ENCODE measurements at regions not wholly inside any gene's neighbourhood (a gene's known extent, or its start where the extent isn't known, plus 50 kb on each side); places are given as distances from the start of the nearest gene placed in this dataset.

GRCh38 chr12:84787253-84787652, 125.3 kb downstream of the SLC6A15 start:
- ChIA-PET POLR2A (no interaction called here), CTCF (interaction anchor here (0.6 kb wide), 1 partner anchor 13 kb away, joined by 3 read pairs; no protein-coding TSS in a partner anchor)
- H3K4me3 Mint-ChIP-seq (ENCODE audit: unreplicated experiment): no peak overlapping the region
- peaks cover 6% of the 10 kb centered on the region for H3K4me1 Mint-ChIP-seq (ENCODE audit: insufficient read depth, unreplicated experiment)
- intact Hi-C loops (cut with micrococcal nuclease): no loop called here
- no peak overlapping the region for H3K27ac Mint-ChIP-seq (ENCODE audit: low read depth, unreplicated experiment)
- H3K9me3 Mint-ChIP-seq (ENCODE audit: unreplicated experiment): no peaks in the 10 kb centered on the region
- BruUV-seq (replicated peaks): no TSS peak
- no peaks in the 10 kb centered on the region for H3K27me3 Mint-ChIP-seq (ENCODE audit: insufficient read depth, unreplicated experiment)
- DNase-seq (ENCODE audit: unreplicated experiment): no peak
- TF ChIP-seq, protein P1, sequence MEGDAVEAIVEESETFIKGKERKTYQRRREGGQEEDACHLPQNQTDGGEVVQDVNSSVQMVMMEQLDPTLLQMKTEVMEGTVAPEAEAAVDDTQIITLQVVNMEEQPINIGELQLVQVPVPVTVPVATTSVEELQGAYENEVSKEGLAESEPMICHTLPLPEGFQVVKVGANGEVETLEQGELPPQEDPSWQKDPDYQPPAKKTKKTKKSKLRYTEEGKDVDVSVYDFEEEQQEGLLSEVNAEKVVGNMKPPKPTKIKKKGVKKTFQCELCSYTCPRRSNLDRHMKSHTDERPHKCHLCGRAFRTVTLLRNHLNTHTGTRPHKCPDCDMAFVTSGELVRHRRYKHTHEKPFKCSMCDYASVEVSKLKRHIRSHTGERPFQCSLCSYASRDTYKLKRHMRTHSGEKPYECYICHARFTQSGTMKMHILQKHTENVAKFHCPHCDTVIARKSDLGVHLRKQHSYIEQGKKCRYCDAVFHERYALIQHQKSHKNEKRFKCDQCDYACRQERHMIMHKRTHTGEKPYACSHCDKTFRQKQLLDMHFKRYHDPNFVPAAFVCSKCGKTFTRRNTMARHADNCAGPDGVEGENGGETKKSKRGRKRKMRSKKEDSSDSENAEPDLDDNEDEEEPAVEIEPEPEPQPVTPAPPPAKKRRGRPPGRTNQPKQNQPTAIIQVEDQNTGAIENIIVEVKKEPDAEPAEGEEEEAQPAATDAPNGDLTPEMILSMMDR (IDR thresholded peaks at IDR 0.05; ENCODE audit: unreplicated experiment): no peak
- H3K36me3 Mint-ChIP-seq (ENCODE audit: insufficient read depth, unreplicated experiment): no peaks in the 10 kb centered on the region

DNA sequence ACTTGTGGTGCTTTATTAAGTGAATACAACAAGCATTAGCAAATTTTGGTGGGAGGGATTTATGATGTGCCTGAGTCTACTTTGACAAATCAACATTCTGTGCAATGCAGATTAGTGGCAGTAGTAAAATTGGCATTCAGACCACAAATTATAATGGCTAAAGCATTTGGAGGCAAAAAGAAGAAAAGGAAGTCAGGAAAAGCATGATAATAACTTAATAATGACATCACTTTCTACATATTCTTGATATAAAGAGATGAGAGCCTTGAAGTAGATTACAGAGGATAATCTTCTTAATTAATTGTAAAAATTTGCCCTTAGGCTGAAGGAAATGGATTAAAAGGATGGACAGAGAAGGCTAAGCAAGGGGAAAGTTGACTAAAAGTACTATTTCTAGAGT, 126.0 kb downstream of the SLC6A15 start:
- ChIA-PET CTCF (no interaction called here), POLR2A (no interaction called here)
- no TSS peak for BruUV-seq (replicated peaks)
- TF ChIP-seq, protein P1 (IDR thresholded peaks at IDR 0.05; ENCODE audit: unreplicated experiment): no peak
- no peak for DNase-seq (ENCODE audit: unreplicated experiment)
- no peak overlapping the region for H3K27ac Mint-ChIP-seq (ENCODE audit: low read depth, unreplicated experiment)
- no peaks in the 10 kb centered on the region for H3K27me3 Mint-ChIP-seq (ENCODE audit: insufficient read depth, unreplicated experiment)
- H3K9me3 Mint-ChIP-seq (ENCODE audit: unreplicated experiment): no peaks in the 10 kb centered on the region
- H3K36me3 Mint-ChIP-seq (ENCODE audit: insufficient read depth, unreplicated experiment): no peaks in the 10 kb centered on the region
- intact Hi-C loops (cut with micrococcal nuclease): no loop called here
- no peak overlapping the region for H3K4me3 Mint-ChIP-seq (ENCODE audit: unreplicated experiment)
- H3K4me1 Mint-ChIP-seq (ENCODE audit: insufficient read depth, unreplicated experiment): peaks cover 4% of the 10 kb centered on the region

- Mint-ChIP-seq H3K4me3 (ENCODE audit: unreplicated experiment) (no peak overlapping the region), H3K27ac (ENCODE audit: low read depth, unreplicated experiment) (no peak overlapping the region), H3K9me3 (ENCODE audit: unreplicated experiment) (no peaks in the 10 kb centered on the region), H3K4me1 (ENCODE audit: insufficient read depth, unreplicated experiment) (no peaks in the 10 kb centered on the region), H3K27me3 (ENCODE audit: insufficient read depth, unreplicated experiment) (no peaks in the 10 kb centered on the region), H3K36me3 (ENCODE audit: insufficient read depth, unreplicated experiment) (no peaks in the 10 kb centered on the region)
- TF ChIP-seq, protein P1 (IDR thresholded peaks at IDR 0.05; ENCODE audit: unreplicated experiment): no peak
- ChIA-PET POLR2A (no interaction called here), CTCF (no interaction called here)
- DNase-seq (ENCODE audit: unreplicated experiment): no peak
- BruUV-seq (replicated peaks): no TSS peak
- intact Hi-C loops (cut with micrococcal nuclease): no loop called here
Observed at GRCh38 chr12:84785951-84786350, 126.6 kb downstream of the SLC6A15 start.

GRCh38 chr12:84785281-84785680, 127.3 kb downstream of the SLC6A15 start:
- CTCF ChIA-PET: no interaction called here
- TF ChIP-seq, protein P1 (IDR thresholded peaks at IDR 0.05; ENCODE audit: unreplicated experiment): no peak
- intact Hi-C loops (cut with micrococcal nuclease): no loop called here
- no peak overlapping the region for H3K4me3 Mint-ChIP-seq (ENCODE audit: unreplicated experiment)
- no peak for DNase-seq (ENCODE audit: unreplicated experiment)
- H3K27ac Mint-ChIP-seq (ENCODE audit: low read depth, unreplicated experiment): no peak overlapping the region
- H3K36me3 Mint-ChIP-seq (ENCODE audit: insufficient read depth, unreplicated experiment): no peaks in the 10 kb centered on the region
- H3K4me1 Mint-ChIP-seq (ENCODE audit: insufficient read depth, unreplicated experiment): no peaks in the 10 kb centered on the region
- no TSS peak for BruUV-seq (replicated peaks)
- no peaks in the 10 kb centered on the region for H3K9me3 Mint-ChIP-seq (ENCODE audit: unreplicated experiment)
- POLR2A ChIA-PET: no interaction called here
- H3K27me3 Mint-ChIP-seq (ENCODE audit: insufficient read depth, unreplicated experiment): no peaks in the 10 kb centered on the region

Data from MCF 10A (cell line).